Renal cortex interstitium (tissue), 11 donors: ENCODE measurements at regions not wholly inside any gene's neighbourhood (a gene's known extent, or its start where the extent isn't known, plus 50 kb on each side); places are given as distances from the start of the nearest gene placed in this dataset.
A peak's percentile ranks its signal among the peaks of the same experiment; 100 is the strongest.

Experiments used
- DNase-seq, 11 donors: peaks; one replicate each; pipeline ENCODE4 v3.0.0-alpha.2; 2013; ENCODE audit warnings: low read depth in 9 of 11, low spot score in 4 of 11; ENCODE audit errors: extremely low read depth in 1 of 11

- no peak for DNase-seq
These were observed 224.3 kb upstream of the ARID1B start for GRCh38 chr6:156552849-156553248.

- no peak for DNase-seq
These were observed 226.2 kb upstream of the ARID1B start for GRCh38 chr6:156550949-156551348.

GRCh38 chr6:156545931-156546330, 231.2 kb upstream of the ARID1B start:
- DNase-seq, result no peak

- no peak for DNase-seq
These were observed 232.2 kb upstream of the ARID1B start for GRCh38 chr6:156545021-156545420.

- no peak for DNase-seq
These were observed 233.1 kb upstream of the ARID1B start for GRCh38 chr6:156544046-156544445.

GRCh38 chr6:156543431-156543830, 233.7 kb upstream of the ARID1B start:
- no peak for DNase-seq

GRCh38 chr6:156538875-156539660, 238.1 kb upstream of the ARID1B start:
- no peak for DNase-seq

- DNase-seq, result no peak
These were observed 242.6 kb upstream of the ARID1B start for GRCh38 chr6:156534594-156534993.

- DNase-seq, result no peak
These were observed 243.2 kb upstream of the ARID1B start for GRCh38 chr6:156533872-156534524.

GRCh38 chr6:156526081-156526480, 251.1 kb upstream of the ARID1B start:
- no peak for DNase-seq

GRCh38 chr6:156525541-156525940, 251.6 kb upstream of the ARID1B start:
- no peak for DNase-seq

- DNase-seq, result no peak
These were observed 257.2 kb upstream of the ARID1B start for GRCh38 chr6:156519940-156520339.

- DNase-seq, result peak in 10 of 11 donors; percentile 16 to 57 (median 32)
These were observed 260.1 kb upstream of the ARID1B start for GRCh38 chr6:156517088-156517487.

GRCh38 chr6:156515242-156515641, 261.9 kb upstream of the ARID1B start:
- no peak for DNase-seq

GRCh38 chr6:156513504-156513903, 263.7 kb upstream of the ARID1B start:
- no peak for DNase-seq

- no peak for DNase-seq
These were observed 265.6 kb upstream of the ARID1B start for GRCh38 chr6:156511570-156511969.

GRCh38 chr6:156511051-156511450, 266.1 kb upstream of the ARID1B start:
- DNase-seq, result no peak

GRCh38 chr6:156510242-156510641, 266.9 kb upstream of the ARID1B start:
- no peak for DNase-seq

GRCh38 chr6:156509496-156509895, 267.7 kb upstream of the ARID1B start:
- DNase-seq, result no peak

- DNase-seq, result no peak
These were observed 268.3 kb upstream of the ARID1B start for GRCh38 chr6:156508923-156509322.

- no peak for DNase-seq
These were observed 269.1 kb upstream of the ARID1B start for GRCh38 chr6:156508126-156508525.
